PC-3 (cell line): ENCODE measurements at regions not wholly inside any gene's neighbourhood (a gene's known extent, or its start where the extent isn't known, plus 50 kb on each side); places are given as distances from the start of the nearest gene placed in this dataset.

Experiments
- CTCF ChIP-seq: fragments of 300-600 bp; sonication (generic); conservative IDR thresholded peaks from 2 replicates; pipeline ENCODE4 v1.5.1; 2017; ENCODE audit warnings: antibody characterized with exemption, low read depth, mild to moderate bottlenecking, low read length
- EZH2 ChIP-seq: fragments of 300-600 bp; sonication (generic); IDR thresholded peaks from one replicate; pipeline ENCODE4 v1.6.1; 2017; ENCODE audit warnings: antibody characterized with exemption, mild to moderate bottlenecking, low read length; ENCODE audit not compliant: unreplicated experiment

- TF ChIP-seq CTCF (no peak), EZH2 (no peak)
Observed at GRCh38 chr1:217063172-217063908, 340.1 kb upstream of the ESRRG start.
